Breast epithelium (tissue), 3 donors: ENCODE measurements at regions not wholly inside any gene's neighbourhood (a gene's known extent, or its start where the extent isn't known, plus 50 kb on each side); places are given as distances from the start of the nearest gene placed in this dataset.

Experiments
- POLR2A ChIP-seq: fragments of 450-650 bp; IDR thresholded peaks from one replicate; pipeline ENCODE4 v1.6.1; 2016; ENCODE audit warnings: antibody characterized with exemption, mild to moderate bottlenecking, moderate library complexity
- TF ChIP-seq, protein P1 (sequence below), 3 donors: fragments of 450-650 bp; IDR thresholded peaks; one replicate each; pipeline ENCODE4 v1.5.1; 2016 to 2017; ENCODE audit warnings: antibody characterized with exemption in 3 of 3, mild to moderate bottlenecking in 3 of 3, moderate library complexity in 3 of 3

DNA sequence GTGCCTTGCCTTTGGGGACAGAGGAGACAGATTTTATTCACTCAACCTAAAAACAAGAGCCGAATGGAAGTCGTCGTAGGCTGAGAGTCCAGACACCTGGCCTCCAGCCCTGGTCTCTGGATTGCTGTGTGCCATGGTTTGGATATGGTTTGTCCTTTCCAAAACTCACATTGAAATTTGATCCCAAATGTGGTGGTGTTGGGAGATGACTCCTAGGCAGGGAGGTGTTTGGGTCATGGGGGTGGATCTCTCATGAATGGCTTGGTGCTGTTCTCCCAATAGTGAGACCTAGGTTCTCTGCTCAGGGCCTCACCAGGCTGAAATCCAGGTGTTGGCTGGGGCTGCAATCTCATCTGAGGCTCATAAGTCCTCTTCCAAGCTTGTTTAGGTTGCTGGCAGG lies 75.5 kb downstream of the FOXD2 start:
- no peak for TF ChIP-seq POLR2A
- TF ChIP-seq, protein P1, sequence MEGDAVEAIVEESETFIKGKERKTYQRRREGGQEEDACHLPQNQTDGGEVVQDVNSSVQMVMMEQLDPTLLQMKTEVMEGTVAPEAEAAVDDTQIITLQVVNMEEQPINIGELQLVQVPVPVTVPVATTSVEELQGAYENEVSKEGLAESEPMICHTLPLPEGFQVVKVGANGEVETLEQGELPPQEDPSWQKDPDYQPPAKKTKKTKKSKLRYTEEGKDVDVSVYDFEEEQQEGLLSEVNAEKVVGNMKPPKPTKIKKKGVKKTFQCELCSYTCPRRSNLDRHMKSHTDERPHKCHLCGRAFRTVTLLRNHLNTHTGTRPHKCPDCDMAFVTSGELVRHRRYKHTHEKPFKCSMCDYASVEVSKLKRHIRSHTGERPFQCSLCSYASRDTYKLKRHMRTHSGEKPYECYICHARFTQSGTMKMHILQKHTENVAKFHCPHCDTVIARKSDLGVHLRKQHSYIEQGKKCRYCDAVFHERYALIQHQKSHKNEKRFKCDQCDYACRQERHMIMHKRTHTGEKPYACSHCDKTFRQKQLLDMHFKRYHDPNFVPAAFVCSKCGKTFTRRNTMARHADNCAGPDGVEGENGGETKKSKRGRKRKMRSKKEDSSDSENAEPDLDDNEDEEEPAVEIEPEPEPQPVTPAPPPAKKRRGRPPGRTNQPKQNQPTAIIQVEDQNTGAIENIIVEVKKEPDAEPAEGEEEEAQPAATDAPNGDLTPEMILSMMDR (IDR thresholded peaks at IDR 0.05): no peak
